ENCODE measurements at regions not wholly inside any gene's neighbourhood (a gene's known extent, or its start where the extent isn't known, plus 50 kb on each side); places are given as distances from the start of the nearest gene placed in this dataset.

GRCh38 chr13:111472083-111472482 is 151.6 kb downstream of the TEX29 start:
- Histone ChIP-seq H3K36me3 (no peaks in the 10 kb centered on the region), H3K9me3 (no peaks in the 10 kb centered on the region), H3K27me3 (no peaks in the 10 kb centered on the region), H3K4me1 (ENCODE audit: insufficient read depth) (no peaks in the 10 kb centered on the region), H3K4me3 (no peak overlapping the region), H3K27ac (no peak overlapping the region)
- TF ChIP-seq POLR2A (IDR thresholded peaks at IDR 0.05), result no peak
- TF ChIP-seq, protein P1, sequence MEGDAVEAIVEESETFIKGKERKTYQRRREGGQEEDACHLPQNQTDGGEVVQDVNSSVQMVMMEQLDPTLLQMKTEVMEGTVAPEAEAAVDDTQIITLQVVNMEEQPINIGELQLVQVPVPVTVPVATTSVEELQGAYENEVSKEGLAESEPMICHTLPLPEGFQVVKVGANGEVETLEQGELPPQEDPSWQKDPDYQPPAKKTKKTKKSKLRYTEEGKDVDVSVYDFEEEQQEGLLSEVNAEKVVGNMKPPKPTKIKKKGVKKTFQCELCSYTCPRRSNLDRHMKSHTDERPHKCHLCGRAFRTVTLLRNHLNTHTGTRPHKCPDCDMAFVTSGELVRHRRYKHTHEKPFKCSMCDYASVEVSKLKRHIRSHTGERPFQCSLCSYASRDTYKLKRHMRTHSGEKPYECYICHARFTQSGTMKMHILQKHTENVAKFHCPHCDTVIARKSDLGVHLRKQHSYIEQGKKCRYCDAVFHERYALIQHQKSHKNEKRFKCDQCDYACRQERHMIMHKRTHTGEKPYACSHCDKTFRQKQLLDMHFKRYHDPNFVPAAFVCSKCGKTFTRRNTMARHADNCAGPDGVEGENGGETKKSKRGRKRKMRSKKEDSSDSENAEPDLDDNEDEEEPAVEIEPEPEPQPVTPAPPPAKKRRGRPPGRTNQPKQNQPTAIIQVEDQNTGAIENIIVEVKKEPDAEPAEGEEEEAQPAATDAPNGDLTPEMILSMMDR (IDR thresholded peaks at IDR 0.05), result no peak
- no peak for TF ChIP-seq EP300 (IDR thresholded peaks at IDR 0.05)
- no peak for DNase-seq
- intact Hi-C loops (cut with DNase I), result loop anchor here in 3 of 4 donors (10.0 kb wide), 2 partner anchors 973 to 1133 kb away; no protein-coding TSS in a partner anchor
- 76 to 90% (median 81%) methylated on average over 10 of the region's 10 CpGs for WGBS, 3 donors

DNA sequence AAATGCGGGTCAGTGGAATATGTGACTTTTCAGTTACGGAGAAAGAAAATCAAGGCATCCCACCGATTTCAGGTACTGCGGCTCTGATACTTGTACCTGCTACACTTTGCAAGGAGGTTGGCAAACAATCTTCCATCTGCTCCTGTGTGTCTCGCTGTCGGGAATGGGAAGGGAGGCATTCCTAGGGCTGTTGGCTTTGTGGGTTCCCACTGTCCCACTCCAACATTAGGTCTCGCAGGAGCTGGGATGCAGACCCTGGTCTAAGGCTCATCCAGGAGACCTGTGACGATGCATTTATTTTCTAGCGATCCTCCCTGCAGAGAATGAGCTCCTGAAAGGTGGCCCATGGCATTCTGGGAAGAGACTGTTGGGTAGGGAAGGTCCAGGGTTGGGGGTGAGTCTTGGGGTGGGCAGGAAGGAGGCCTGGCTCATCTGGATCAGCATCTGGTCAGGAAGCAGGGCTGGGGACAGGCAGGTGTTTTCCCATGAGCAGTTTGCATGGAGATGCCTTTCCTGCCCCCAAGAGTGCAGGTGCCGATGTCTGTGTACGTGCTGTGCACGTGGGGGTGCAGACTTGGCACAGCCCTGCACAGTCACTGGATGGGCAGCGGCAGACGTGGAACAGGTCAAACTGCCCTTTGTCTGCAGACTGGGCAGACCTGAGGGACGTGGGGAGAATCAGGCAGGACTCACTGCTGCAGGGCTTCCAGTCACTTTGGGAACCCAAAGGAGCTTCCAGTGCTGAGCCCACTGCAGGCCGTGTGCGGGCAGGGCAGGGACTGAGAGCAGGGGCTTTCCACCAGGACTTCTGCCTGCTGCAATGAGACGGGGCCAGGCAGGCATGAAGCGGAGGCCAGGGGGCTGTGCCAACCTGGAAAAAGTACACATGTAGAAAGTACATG is 152.4 kb downstream of the TEX29 start:
- Histone ChIP-seq H3K4me1 (ENCODE audit: insufficient read depth) (no peaks in the 10 kb centered on the region), H3K27me3 (no peaks in the 10 kb centered on the region), H3K27ac (no peak overlapping the region), H3K9me3 (no peaks in the 10 kb centered on the region), H3K4me3 (no peak overlapping the region), H3K36me3 (no peaks in the 10 kb centered on the region)
- intact Hi-C loops (cut with DNase I), result loop anchor here in 3 of 4 donors (10.0 kb wide), 2 partner anchors 972 to 1132 kb away; no protein-coding TSS in a partner anchor
- DNase-seq, result no peak
- WGBS, 3 donors, result 67 to 75% (median 69%) methylated on average over 19 of the region's 19 CpGs
- no peak for TF ChIP-seq EP300 (IDR thresholded peaks at IDR 0.05)
- TF ChIP-seq POLR2A (IDR thresholded peaks at IDR 0.05), result no peak
- TF ChIP-seq, protein P1 (IDR thresholded peaks at IDR 0.05), result no peak

- no peaks in the 10 kb centered on the region for H3K9me3 ChIP-seq
- no peak for DNase-seq
- no peaks in the 10 kb centered on the region for H3K27me3 ChIP-seq
- intact Hi-C loops (cut with DNase I), result loop anchor here in 3 of 4 donors (5.0 to 10.0 kb wide), 3 partner anchors 970 to 1133 kb away; no protein-coding TSS in a partner anchor
- H3K27ac ChIP-seq, result no peak overlapping the region
- WGBS, 3 donors, result 44 to 57% (median 48%) methylated on average over 23 of the region's 23 CpGs
- H3K4me1 ChIP-seq (ENCODE audit: insufficient read depth), result no peaks in the 10 kb centered on the region
- no peaks in the 10 kb centered on the region for H3K36me3 ChIP-seq
- no peak overlapping the region for H3K4me3 ChIP-seq
- TF ChIP-seq EP300 (IDR thresholded peaks at IDR 0.05) (no peak), POLR2A (IDR thresholded peaks at IDR 0.05) (no peak)
- TF ChIP-seq, protein P1 (IDR thresholded peaks at IDR 0.05), result no peak
Measured at GRCh38 chr13:111474136-111475002, 153.9 kb downstream of the TEX29 start.

- Histone ChIP-seq H3K9me3 (no peaks in the 10 kb centered on the region), H3K27ac (no peak overlapping the region), H3K36me3 (no peaks in the 10 kb centered on the region), H3K27me3 (no peaks in the 10 kb centered on the region), H3K4me1 (ENCODE audit: insufficient read depth) (no peaks in the 10 kb centered on the region), H3K4me3 (no peak overlapping the region)
- WGBS, 3 donors, result 73 to 77% (median 75%) methylated on average over 8 of the region's 8 CpGs
- TF ChIP-seq EP300 (IDR thresholded peaks at IDR 0.05) (no peak), POLR2A (IDR thresholded peaks at IDR 0.05) (no peak)
- TF ChIP-seq, protein P1 (IDR thresholded peaks at IDR 0.05), result no peak
- intact Hi-C loops (cut with DNase I), result loop anchor here in 3 of 4 donors (5.0 to 10.0 kb wide), 3 partner anchors 969 to 1132 kb away; no protein-coding TSS in a partner anchor
- no peak for DNase-seq
Measured at GRCh38 chr13:111475488-111475887, 155.0 kb downstream of the TEX29 start.

Measured in ovary (tissue), 7 donors.